ENCODE measurements at regions not wholly inside any gene's neighbourhood (a gene's known extent, or its start where the extent isn't known, plus 50 kb on each side); places are given as distances from the start of the nearest gene placed in this dataset.
"Not testable (repeated sequence)": the region's sequence is repeated elsewhere in the genome, so short reads cannot be mapped to it uniquely, and the experiment has no call there.

DNA sequence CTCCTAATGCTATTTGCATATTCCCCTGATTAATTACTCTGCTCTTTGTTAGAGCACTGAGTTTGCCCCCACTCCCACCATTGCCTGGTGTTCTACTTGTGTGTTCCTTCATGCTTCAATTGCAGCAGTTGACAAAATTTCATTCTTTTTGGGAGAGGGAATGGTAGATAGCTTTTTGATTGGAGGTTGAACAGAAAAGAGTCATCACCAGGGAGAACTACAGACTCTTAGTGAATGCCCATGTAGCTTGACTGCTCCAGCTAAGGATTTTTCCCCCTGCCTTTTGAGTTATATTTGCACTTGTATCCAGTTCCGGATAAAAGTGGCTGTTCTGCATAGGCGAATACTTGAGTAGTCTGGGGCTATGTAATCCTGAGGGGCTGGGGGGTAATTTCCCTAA is 183.9 kb downstream of the ETNK1 start:
- TF ChIP-seq, protein P1, sequence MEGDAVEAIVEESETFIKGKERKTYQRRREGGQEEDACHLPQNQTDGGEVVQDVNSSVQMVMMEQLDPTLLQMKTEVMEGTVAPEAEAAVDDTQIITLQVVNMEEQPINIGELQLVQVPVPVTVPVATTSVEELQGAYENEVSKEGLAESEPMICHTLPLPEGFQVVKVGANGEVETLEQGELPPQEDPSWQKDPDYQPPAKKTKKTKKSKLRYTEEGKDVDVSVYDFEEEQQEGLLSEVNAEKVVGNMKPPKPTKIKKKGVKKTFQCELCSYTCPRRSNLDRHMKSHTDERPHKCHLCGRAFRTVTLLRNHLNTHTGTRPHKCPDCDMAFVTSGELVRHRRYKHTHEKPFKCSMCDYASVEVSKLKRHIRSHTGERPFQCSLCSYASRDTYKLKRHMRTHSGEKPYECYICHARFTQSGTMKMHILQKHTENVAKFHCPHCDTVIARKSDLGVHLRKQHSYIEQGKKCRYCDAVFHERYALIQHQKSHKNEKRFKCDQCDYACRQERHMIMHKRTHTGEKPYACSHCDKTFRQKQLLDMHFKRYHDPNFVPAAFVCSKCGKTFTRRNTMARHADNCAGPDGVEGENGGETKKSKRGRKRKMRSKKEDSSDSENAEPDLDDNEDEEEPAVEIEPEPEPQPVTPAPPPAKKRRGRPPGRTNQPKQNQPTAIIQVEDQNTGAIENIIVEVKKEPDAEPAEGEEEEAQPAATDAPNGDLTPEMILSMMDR (IDR thresholded peaks at IDR 0.05; ENCODE audit: borderline replicate concordance, insufficient read depth, low read depth, low read length) = no peak

DNA sequence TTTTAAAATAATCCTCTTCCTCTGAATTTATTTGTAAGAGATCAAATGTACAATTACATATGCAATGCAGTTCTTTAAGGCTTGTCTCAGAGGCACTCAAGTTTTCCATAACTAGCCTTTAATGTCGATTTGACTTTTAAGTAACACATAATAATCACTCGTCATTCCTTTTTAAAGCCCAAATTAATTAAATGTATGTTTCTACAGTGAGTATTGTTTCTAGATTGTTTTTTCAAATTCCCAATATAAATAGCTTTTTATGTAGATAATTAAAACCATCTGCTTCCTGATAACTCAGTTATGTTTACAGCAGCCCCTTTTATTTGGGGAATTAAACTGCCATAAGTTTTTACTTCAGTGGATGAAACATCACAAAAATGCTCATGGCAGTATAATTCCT is 185.1 kb downstream of the ETNK1 start:
- TF ChIP-seq, protein P1 (IDR thresholded peaks at IDR 0.05; ENCODE audit: borderline replicate concordance, insufficient read depth, low read depth, low read length) = no peak
- H3K4me3 ChIP-seq (ENCODE audit: low read depth, low read length) = no peak overlapping the region

More for the DNA sequence above, 183.9 kb downstream of the ETNK1 start:
- H3K4me3 ChIP-seq (ENCODE audit: low read depth, low read length) = no peak overlapping the region

DNA sequence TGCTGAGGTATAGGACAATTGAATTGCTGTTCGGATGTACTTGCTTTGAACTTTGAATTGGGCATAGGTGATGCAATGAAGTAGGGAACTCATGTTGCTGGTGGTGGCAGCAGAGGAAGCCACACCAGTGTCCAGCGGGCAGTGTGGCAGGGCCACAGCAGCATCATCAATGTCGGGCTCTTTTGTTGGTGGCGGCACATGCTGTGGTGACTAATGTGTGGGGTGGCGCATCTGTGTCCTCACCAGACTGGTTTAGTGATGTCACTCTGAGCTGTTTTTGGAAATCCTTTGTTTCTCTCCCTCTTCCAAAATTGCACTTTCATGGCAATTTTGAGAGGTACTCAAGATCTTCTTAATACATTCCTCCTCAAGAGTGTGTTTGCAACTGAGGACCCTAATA is 187.6 kb downstream of the ETNK1 start:
- no peak overlapping the region for H3K4me3 ChIP-seq (ENCODE audit: low read depth, low read length)
- TF ChIP-seq, protein P1 (IDR thresholded peaks at IDR 0.05; ENCODE audit: borderline replicate concordance, insufficient read depth, low read depth, low read length) = no peak

DNA sequence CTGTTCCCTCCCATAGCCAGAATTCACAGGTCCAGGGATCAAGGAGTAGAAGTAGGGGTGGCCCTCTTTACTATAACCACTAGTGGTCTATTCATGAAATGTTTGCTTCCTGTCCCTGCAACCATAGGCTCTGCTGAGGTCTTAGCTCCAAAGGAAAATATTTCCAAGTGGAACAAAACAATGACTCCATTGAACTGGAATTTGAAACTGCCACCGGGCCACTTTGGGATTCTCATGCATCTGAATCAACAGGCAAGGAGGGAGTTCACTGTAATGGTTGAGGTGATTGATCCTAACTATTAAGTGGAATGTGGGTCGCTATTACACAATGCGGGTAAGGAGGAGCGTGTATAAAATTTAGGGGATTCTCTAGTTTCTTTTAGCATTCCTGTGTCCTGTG is 197.0 kb downstream of the ETNK1 start:
- no peak overlapping the region for H3K4me3 ChIP-seq (ENCODE audit: low read depth, low read length)
- TF ChIP-seq, protein P1 (IDR thresholded peaks at IDR 0.05; ENCODE audit: borderline replicate concordance, insufficient read depth, low read depth, low read length) = no peak

DNA sequence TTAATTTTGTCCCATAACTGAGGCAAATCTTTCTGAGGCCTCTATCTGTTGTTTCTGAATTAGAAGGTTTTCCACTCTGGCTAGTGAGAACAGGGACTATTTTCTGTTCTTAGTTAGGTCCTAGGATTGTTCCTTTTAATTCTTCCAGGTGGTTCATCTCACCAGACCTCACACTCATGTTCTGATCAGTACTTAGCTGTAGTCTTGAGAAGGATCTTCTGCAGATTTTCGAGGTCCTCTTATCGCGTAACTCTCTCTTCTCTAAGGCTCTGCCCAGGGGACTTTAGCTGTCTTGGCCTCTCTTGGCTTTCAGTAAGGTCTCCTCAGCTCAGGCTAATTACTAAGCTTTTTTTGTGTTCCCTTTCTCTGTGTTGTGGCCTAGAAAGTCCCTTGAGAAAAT is 201.1 kb downstream of the ETNK1 start:
- TF ChIP-seq, protein P1 (IDR thresholded peaks at IDR 0.05; ENCODE audit: borderline replicate concordance, insufficient read depth, low read depth, low read length) = no peak
- no peak overlapping the region for H3K4me3 ChIP-seq (ENCODE audit: low read depth, low read length)

- H3K4me3 ChIP-seq (ENCODE audit: low read depth, low read length) = not testable (repeated sequence)
These were observed 201.5 kb downstream of the ETNK1 start for GRCh38 chr12:22826446-22826981.

DNA sequence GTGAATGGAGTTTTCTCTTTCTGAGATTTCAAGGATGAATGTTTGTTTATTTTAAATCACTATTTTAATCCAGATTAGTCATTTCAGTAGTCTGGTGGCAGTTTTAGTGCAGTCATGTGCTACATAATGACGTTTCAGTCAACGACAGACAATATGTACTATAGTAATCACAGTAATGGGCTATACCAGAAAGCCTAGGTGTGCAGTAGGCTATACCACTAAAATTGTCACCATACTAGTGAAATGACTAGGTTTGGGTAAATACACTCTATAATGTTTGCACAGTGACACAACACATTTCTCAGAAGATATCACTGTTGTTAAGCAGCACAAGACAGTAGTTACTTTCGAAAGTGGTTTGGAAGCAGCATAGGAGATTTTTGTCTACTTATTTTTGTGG is 203.1 kb downstream of the ETNK1 start:
- TF ChIP-seq, protein P1 (IDR thresholded peaks at IDR 0.05; ENCODE audit: borderline replicate concordance, insufficient read depth, low read depth, low read length) = no peak

GRCh38 chr12:22835431-22835830 is 210.5 kb downstream of the ETNK1 start:
- TF ChIP-seq, protein P1 (IDR thresholded peaks at IDR 0.05; ENCODE audit: borderline replicate concordance, insufficient read depth, low read depth, low read length) = no peak
- H3K4me3 ChIP-seq (ENCODE audit: low read depth, low read length) = no peak overlapping the region

More for the DNA sequence above, 203.1 kb downstream of the ETNK1 start:
- H3K4me3 ChIP-seq (ENCODE audit: low read depth, low read length) = no peak overlapping the region
